Psoas muscle (tissue), 7 donors: ENCODE measurements at regions not wholly inside any gene's neighbourhood (a gene's known extent, or its start where the extent isn't known, plus 50 kb on each side); places are given as distances from the start of the nearest gene placed in this dataset.

Experiments used
- ATAC-seq, 4 donors: fragments of 200-7000 bp; cut with Tn5 transposase; one replicate each; pipeline ENCODE4 v1.9.1; 2020; ENCODE audit warnings: moderate library complexity in 3 of 4, mild to moderate bottlenecking in 2 of 4
- DNase-seq, 2 donors: peaks; one replicate each; pipeline ENCODE4 v3.0.0-alpha.2; 2020
- H3K27ac ChIP-seq: fragments of 200-600 bp; one replicate; pipeline ENCODE4 v1.8.0; 2022
- H3K27me3 ChIP-seq, 3 donors: fragments of 200-600 bp in 1 of 3; one replicate each; pipeline versions ENCODE4 v1.6.1 to v1.8.0; 2013 to 2022; ENCODE audit warnings: low read length in 2 of 3, mild to moderate bottlenecking in 2 of 3, moderate library complexity in 1 of 3; ENCODE audit not compliant: insufficient read depth in 3 of 3
- H3K36me3 ChIP-seq, 2 donors: fragments of 200-600 bp in 1 of 2; one replicate each; pipeline versions ENCODE4 v1.6.1 to v1.8.0; 2013 to 2022; ENCODE audit warnings: low read depth in 1 of 2, mild to moderate bottlenecking in 1 of 2, moderate library complexity in 1 of 2; ENCODE audit not compliant: insufficient read depth in 1 of 2
- H3K4me1 ChIP-seq: fragments of 200-600 bp; one replicate; pipeline ENCODE4 v1.8.0; 2022
- H3K4me3 ChIP-seq: fragments of 200-600 bp; one replicate; pipeline ENCODE4 v1.8.0; 2022; ENCODE audit warnings: mild to moderate bottlenecking
- H3K9me3 ChIP-seq: fragments of 200-600 bp; one replicate; pipeline ENCODE4 v1.8.0; 2022
- CTCF ChIP-seq: fragments of 200-600 bp; IDR thresholded peaks from one replicate; pipeline ENCODE4 v1.8.0; 2022; ENCODE audit warnings: antibody characterized with exemption
- WGBS, 3 donors: extraction: QIAGEN DNeasy Blood & Tissue Kit; methylation state at CpG; one replicate each; pipeline versions ENCODE4 v1.1.6 to v1.1.7; 2013; 5-methylcytosine and 5-hydroxymethylcytosine counted together
- intact Hi-C, 2 donors: fragments of 100-400 bp; cut with DNase I; formaldehyde crosslinking; loops; one replicate each; pipeline versions ENCODE4 v1.11.0 to v1.14.2; 2022
- donor health status: healthy with polysubstance abuse.
- donor health status: DM: no; HTN: no; CAD: no; lungs with moderate emphysema.
- donor health status: Bipolar disorder and iron deficiency.
- donor health status: healthy.
- donor health status: DM: yes; HTN: yes; CAD: no.
- donor health status: DM: no; HTN: no; CAD: no.
- donor health status: DM: yes; HTN: yes; CAD: no.

DNA sequence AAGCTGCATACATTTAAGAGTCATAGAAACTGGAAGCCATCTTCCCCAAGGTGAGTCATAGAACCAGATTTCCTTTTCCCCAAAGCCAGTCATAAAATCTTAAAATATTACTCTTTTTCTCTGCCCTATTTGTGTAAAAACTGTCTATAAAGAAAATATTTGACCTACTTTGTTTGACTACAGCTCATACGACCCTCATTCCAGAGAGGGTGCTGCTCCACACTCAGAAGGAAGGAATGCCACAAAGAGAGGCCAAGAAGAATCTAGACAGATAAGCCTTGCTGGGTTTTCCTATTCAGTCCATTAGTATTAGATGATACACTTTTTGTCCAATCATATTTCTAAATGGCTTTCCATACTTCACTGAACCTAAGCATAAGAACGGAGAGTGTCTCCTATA, 671.6 kb upstream of the SGO1 start:
- no peaks in the 10 kb centered on the region for H3K4me1 ChIP-seq
- H3K27me3 ChIP-seq = no peaks in the 10 kb centered on the region
- no peak for ATAC-seq
- WGBS, 3 donors = 68 to 83% (median 73%) methylated on average over 2 of the region's 2 CpGs
- no peaks in the 10 kb centered on the region for H3K9me3 ChIP-seq
- intact Hi-C loops = no loop called here
- no peak for DNase-seq
- no peak overlapping the region for H3K27ac ChIP-seq
- no peak for TF ChIP-seq CTCF
- H3K4me3 ChIP-seq = no peak overlapping the region
- H3K36me3 ChIP-seq = no peaks in the 10 kb centered on the region

- Histone ChIP-seq H3K4me1 (no peaks in the 10 kb centered on the region), H3K27me3 (no peaks in the 10 kb centered on the region), H3K9me3 (no peaks in the 10 kb centered on the region), H3K27ac (no peak overlapping the region), H3K4me3 (no peak overlapping the region), H3K36me3 (no peaks in the 10 kb centered on the region)
- no peak for TF ChIP-seq CTCF
- no peak for DNase-seq
- ATAC-seq = no peak
- WGBS, 3 donors = 86 to 98% (median 89%) methylated on average over 1 of the region's 1 CpG
- intact Hi-C loops = no loop called here
Measured at GRCh38 chr3:20853890-20854289, 667.9 kb upstream of the SGO1 start.

GRCh38 chr3:20852712-20853111, 666.7 kb upstream of the SGO1 start:
- Histone ChIP-seq H3K4me1 (no peaks in the 10 kb centered on the region), H3K36me3 (no peaks in the 10 kb centered on the region), H3K4me3 (no peak overlapping the region), H3K27ac (no peak overlapping the region), H3K9me3 (no peaks in the 10 kb centered on the region), H3K27me3 (no peaks in the 10 kb centered on the region)
- ATAC-seq (no peak), DNase-seq (no peak)
- intact Hi-C loops = no loop called here
- WGBS, 3 donors = 91 to 95% (median 93%) methylated on average over 2 of the region's 2 CpGs
- TF ChIP-seq CTCF = no peak

DNA sequence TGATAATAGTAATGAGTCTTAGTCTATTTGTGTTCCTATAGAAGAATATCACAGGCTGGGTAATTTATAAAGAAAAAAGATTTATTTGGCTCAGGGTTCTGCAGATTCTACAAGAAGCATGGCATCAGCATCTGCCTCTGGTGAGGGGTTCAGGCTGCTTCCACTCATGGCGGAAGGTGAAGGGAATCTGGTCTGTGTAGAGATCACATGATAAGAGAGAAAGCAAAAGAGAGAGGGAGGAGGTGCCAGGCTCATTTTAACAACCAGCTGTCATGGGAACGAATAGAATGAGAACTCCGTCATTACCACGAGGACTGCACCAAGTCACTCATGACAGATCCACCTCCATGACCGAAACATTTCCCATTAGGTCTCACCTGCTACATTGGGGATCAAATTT, 664.0 kb upstream of the SGO1 start:
- Histone ChIP-seq H3K27me3 (no peaks in the 10 kb centered on the region), H3K36me3 (no peaks in the 10 kb centered on the region), H3K4me1 (no peaks in the 10 kb centered on the region), H3K9me3 (no peaks in the 10 kb centered on the region), H3K4me3 (no peak overlapping the region), H3K27ac (no peak overlapping the region)
- no peak for TF ChIP-seq CTCF
- DNase-seq = no peak
- intact Hi-C loops = no loop called here
- 58 to 74% (median 65%) methylated on average over 5 of the region's 5 CpGs for WGBS, 3 donors
- no peak for ATAC-seq

- no peak for TF ChIP-seq CTCF
- H3K27ac ChIP-seq = no peak overlapping the region
- no peak for ATAC-seq
- intact Hi-C loops = no loop called here
- no peaks in the 10 kb centered on the region for H3K36me3 ChIP-seq
- no peak for DNase-seq
- WGBS, 3 donors = 64 to 72% (median 69%) methylated on average over 3 of the region's 3 CpGs
- H3K27me3 ChIP-seq = no peaks in the 10 kb centered on the region
- no peaks in the 10 kb centered on the region for H3K4me1 ChIP-seq
- no peaks in the 10 kb centered on the region for H3K9me3 ChIP-seq
- no peak overlapping the region for H3K4me3 ChIP-seq
Measured at GRCh38 chr3:20846832-20847231, 660.8 kb upstream of the SGO1 start.
